Upper lobe of left lung (tissue), 4 donors: ENCODE measurements at regions not wholly inside any gene's neighbourhood (a gene's known extent, or its start where the extent isn't known, plus 50 kb on each side); places are given as distances from the start of the nearest gene placed in this dataset.

Experiments used
- CTCF ChIP-seq, 6 experiments: fragments of 450-650 bp in 4 of 6; fragments of 200-600 bp in 2 of 6; sonication (generic) in 2 of 6; IDR thresholded peaks; one replicate each; pipeline ENCODE4 v1.5.1; 2016 to 2019; ENCODE audit warnings: antibody characterized with exemption in 6 of 6
- POLR2AphosphoS5 ChIP-seq, 2 donors: sonication (generic); formaldehyde crosslinking; IDR thresholded peaks; one replicate each; pipeline ENCODE4 v1.5.1; 2017; ENCODE audit warnings: antibody characterized with exemption in 2 of 2

GRCh38 chr11:122513997-122514396 is 141.5 kb upstream of the UBASH3B start:
- TF ChIP-seq CTCF (IDR thresholded peaks at IDR 0.05) (no peak), POLR2AphosphoS5 (IDR thresholded peaks at IDR 0.05) (no peak)
